ENCODE measurements at regions not wholly inside any gene's neighbourhood (a gene's known extent, or its start where the extent isn't known, plus 50 kb on each side); places are given as distances from the start of the nearest gene placed in this dataset.

DNA sequence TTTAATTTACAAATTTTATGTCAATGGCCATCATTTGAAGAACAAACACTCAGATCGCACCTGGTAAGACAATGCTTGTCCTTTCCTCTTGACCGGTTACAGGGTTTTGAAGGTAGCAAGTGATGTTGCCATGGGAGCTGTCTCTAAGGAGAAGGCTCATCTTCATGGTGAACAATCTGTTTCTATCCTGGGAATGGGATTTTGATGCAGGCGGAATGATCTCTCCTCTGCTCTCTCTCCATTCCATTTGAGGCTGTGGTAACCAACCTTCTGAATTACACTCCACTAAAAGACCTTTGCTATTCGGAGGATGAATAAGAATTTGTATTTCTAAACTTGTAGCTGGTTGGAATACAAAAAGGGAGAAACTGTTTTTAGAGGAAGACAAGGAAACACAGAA, 57.9 kb upstream of the SLC5A9 start:
- DNase-seq (ENCODE audit: low read depth, low spot score): no peak
- no peaks in the 10 kb centered on the region for H3K27me3 ChIP-seq (ENCODE audit: insufficient read depth, insufficient read length)
- H3K9ac ChIP-seq (ENCODE audit: insufficient read length, low read depth): no peak overlapping the region
- no peaks in the 10 kb centered on the region for H3K4me1 ChIP-seq (ENCODE audit: insufficient read depth, insufficient read length)
- no peak overlapping the region for H3K4me3 ChIP-seq (ENCODE audit: insufficient read length, low read depth)
- H3K36me3 ChIP-seq (ENCODE audit: insufficient read depth, insufficient read length, low read length): no peaks in the 10 kb centered on the region
- TF ChIP-seq ZNF274 (IDR thresholded peaks at IDR 0.05; ENCODE audit: low read depth, low read length) (no peak), YY1 (IDR thresholded peaks at IDR 0.05; ENCODE audit: insufficient read depth, insufficient read length) (no peak), SUZ12 (IDR thresholded peaks at IDR 0.05; ENCODE audit: extremely low read depth, insufficient read depth, insufficient read length) (no peak)
- H3K9me3 ChIP-seq (ENCODE audit: insufficient read depth, low read length): no peaks in the 10 kb centered on the region

- no peaks in the 10 kb centered on the region for H3K36me3 ChIP-seq (ENCODE audit: insufficient read depth, insufficient read length, low read length)
- TF ChIP-seq SUZ12 (IDR thresholded peaks at IDR 0.05; ENCODE audit: extremely low read depth, insufficient read depth, insufficient read length): no peak
- no peak for TF ChIP-seq YY1 (IDR thresholded peaks at IDR 0.05; ENCODE audit: insufficient read depth, insufficient read length)
- TF ChIP-seq ZNF274 (IDR thresholded peaks at IDR 0.05; ENCODE audit: low read depth, low read length): no peak
- H3K4me1 ChIP-seq (ENCODE audit: insufficient read depth, insufficient read length): no peaks in the 10 kb centered on the region
- H3K9ac ChIP-seq (ENCODE audit: insufficient read length, low read depth): no peak overlapping the region
- no peak for DNase-seq (ENCODE audit: low read depth, low spot score)
- H3K9me3 ChIP-seq (ENCODE audit: insufficient read depth, low read length): peaks cover 7% of the 10 kb centered on the region; the same call in 1 of the 2 replicates
- no peaks in the 10 kb centered on the region for H3K27me3 ChIP-seq (ENCODE audit: insufficient read depth, insufficient read length)
- no peak overlapping the region for H3K4me3 ChIP-seq (ENCODE audit: insufficient read length, low read depth)
Observed at GRCh38 chr1:48160486-48161132, 61.9 kb upstream of the SLC5A9 start.

DNA sequence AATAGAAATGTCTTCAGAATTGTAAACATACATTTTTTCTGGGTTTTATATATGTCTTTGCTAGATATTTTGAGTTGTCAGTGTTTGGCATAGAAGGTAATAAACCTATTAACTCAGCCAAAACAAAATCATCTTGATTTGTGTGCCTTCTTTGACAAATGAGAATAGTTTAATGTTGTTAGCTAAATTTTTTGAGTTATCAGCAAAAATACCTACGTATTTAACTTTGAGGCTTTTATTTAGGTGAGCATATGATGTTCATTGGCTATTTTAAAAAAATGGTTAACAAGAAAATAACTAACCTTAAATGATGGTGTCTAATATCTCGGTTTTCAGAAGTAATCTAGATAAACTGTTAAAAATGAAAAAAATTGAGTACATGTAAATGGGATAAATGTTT, 83.2 kb upstream of the SLC5A9 start:
- no peaks in the 10 kb centered on the region for H3K27me3 ChIP-seq (ENCODE audit: insufficient read depth, insufficient read length)
- H3K36me3 ChIP-seq (ENCODE audit: insufficient read depth, insufficient read length, low read length): no peaks in the 10 kb centered on the region
- no peak overlapping the region for H3K4me3 ChIP-seq (ENCODE audit: insufficient read length, low read depth)
- TF ChIP-seq ZNF274 (IDR thresholded peaks at IDR 0.05; ENCODE audit: low read depth, low read length) (no peak), YY1 (IDR thresholded peaks at IDR 0.05; ENCODE audit: insufficient read depth, insufficient read length) (no peak), SUZ12 (IDR thresholded peaks at IDR 0.05; ENCODE audit: extremely low read depth, insufficient read depth, insufficient read length) (no peak)
- no peak for DNase-seq (ENCODE audit: low read depth, low spot score)
- no peak overlapping the region for H3K9ac ChIP-seq (ENCODE audit: insufficient read length, low read depth)
- H3K9me3 ChIP-seq (ENCODE audit: insufficient read depth, low read length): peaks cover 31% of the 10 kb centered on the region
- no peaks in the 10 kb centered on the region for H3K4me1 ChIP-seq (ENCODE audit: insufficient read depth, insufficient read length)

DNA sequence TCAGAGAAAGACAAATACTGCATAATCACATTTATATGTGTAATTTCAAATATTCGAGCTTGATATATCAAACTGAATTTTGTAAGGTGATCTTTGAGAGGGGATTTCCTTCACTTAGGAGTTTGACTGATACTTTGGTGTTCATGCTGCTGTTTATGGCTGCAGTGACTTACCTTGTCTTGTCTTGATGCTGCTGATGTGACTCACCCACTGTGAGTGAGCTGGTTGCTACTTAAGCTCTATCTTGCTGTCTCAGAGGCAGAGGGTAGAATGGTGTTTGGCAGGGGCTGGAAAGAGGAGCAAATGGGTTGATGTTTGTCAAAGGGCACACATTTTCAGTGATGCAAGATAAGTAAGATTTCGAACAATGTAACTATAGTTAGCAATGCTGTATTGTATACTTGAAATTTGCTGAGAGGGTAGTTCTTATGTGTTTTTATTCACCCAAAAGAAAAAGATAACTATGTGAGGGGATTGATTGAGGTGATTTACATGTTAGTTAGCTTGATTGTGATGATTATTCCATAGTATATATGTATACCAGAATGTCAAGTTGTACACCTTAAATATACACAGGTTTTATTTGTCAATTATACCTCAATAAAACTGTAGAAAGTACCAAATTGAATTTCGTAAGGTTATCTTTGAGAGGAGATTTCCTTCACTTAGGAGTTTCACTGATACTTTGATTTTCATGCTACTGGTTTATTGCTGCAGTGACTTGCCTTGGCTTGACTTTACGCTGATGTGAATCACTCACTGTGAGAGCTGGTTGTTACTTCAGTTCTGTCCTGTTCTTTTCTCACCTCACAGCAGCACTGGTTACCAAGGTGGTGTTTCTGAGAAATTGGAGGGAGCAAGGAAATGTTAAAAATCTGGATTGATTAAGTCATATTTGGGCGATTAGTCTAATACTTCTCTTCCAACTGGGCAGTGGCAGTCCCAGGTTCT, 94.5 kb upstream of the SLC5A9 start:
- H3K9ac ChIP-seq (ENCODE audit: insufficient read length, low read depth): no peak overlapping the region
- DNase-seq (ENCODE audit: low read depth, low spot score): no peak
- H3K36me3 ChIP-seq (ENCODE audit: insufficient read depth, insufficient read length, low read length): no peaks in the 10 kb centered on the region
- no peak overlapping the region for H3K4me3 ChIP-seq (ENCODE audit: insufficient read length, low read depth)
- H3K9me3 ChIP-seq (ENCODE audit: insufficient read depth, low read length): no peaks in the 10 kb centered on the region
- H3K27me3 ChIP-seq (ENCODE audit: insufficient read depth, insufficient read length): no peaks in the 10 kb centered on the region
- H3K4me1 ChIP-seq (ENCODE audit: insufficient read depth, insufficient read length): no peaks in the 10 kb centered on the region
- TF ChIP-seq SUZ12 (IDR thresholded peaks at IDR 0.05; ENCODE audit: extremely low read depth, insufficient read depth, insufficient read length): no peak
- TF ChIP-seq YY1 (IDR thresholded peaks at IDR 0.05; ENCODE audit: insufficient read depth, insufficient read length): no peak
- TF ChIP-seq ZNF274 (IDR thresholded peaks at IDR 0.05; ENCODE audit: low read depth, low read length): no peak

GRCh38 chr1:48123647-48124046, 98.9 kb upstream of the SLC5A9 start:
- Histone ChIP-seq H3K4me3 (ENCODE audit: insufficient read length, low read depth) (no peak overlapping the region), H3K9ac (ENCODE audit: insufficient read length, low read depth) (no peak overlapping the region), H3K27me3 (ENCODE audit: insufficient read depth, insufficient read length) (no peaks in the 10 kb centered on the region), H3K9me3 (ENCODE audit: insufficient read depth, low read length) (no peaks in the 10 kb centered on the region), H3K4me1 (ENCODE audit: insufficient read depth, insufficient read length) (no peaks in the 10 kb centered on the region), H3K36me3 (ENCODE audit: insufficient read depth, insufficient read length, low read length) (no peaks in the 10 kb centered on the region)
- TF ChIP-seq ZNF274 (IDR thresholded peaks at IDR 0.05; ENCODE audit: low read depth, low read length) (no peak), YY1 (IDR thresholded peaks at IDR 0.05; ENCODE audit: insufficient read depth, insufficient read length) (no peak), SUZ12 (IDR thresholded peaks at IDR 0.05; ENCODE audit: extremely low read depth, insufficient read depth, insufficient read length) (no peak)
- no peak for DNase-seq (ENCODE audit: low read depth, low spot score)

- Histone ChIP-seq H3K9ac (ENCODE audit: insufficient read length, low read depth) (no peak overlapping the region), H3K9me3 (ENCODE audit: insufficient read depth, low read length) (no peaks in the 10 kb centered on the region), H3K4me1 (ENCODE audit: insufficient read depth, insufficient read length) (no peaks in the 10 kb centered on the region), H3K36me3 (ENCODE audit: insufficient read depth, insufficient read length, low read length) (no peaks in the 10 kb centered on the region), H3K4me3 (ENCODE audit: insufficient read length, low read depth) (no peak overlapping the region), H3K27me3 (ENCODE audit: insufficient read depth, insufficient read length) (no peaks in the 10 kb centered on the region)
- no peak for TF ChIP-seq SUZ12 (IDR thresholded peaks at IDR 0.05; ENCODE audit: extremely low read depth, insufficient read depth, insufficient read length)
- no peak for DNase-seq (ENCODE audit: low read depth, low spot score)
Observed at GRCh38 chr1:48121955-48122354, 100.6 kb upstream of the SLC5A9 start.

DNA sequence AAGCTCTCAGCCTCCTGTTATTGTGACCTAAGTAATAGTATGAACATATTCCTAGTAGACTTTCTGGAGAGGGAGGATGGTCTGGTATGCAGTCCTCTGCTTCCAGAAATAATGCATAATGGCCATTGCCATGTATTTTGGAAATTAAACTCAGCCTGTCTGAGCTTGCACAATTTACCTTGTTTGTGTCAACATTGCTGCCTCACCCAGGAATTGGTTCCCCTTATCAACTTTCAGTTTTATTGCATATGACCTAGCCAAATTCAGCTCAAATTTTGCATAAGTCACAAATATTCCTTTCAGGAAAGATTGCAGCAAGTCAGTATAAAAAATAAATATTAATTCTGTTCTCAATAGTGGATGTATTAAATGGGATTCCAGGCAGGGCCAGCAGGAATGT, 101.9 kb upstream of the SLC5A9 start:
- TF ChIP-seq SUZ12 (IDR thresholded peaks at IDR 0.05; ENCODE audit: extremely low read depth, insufficient read depth, insufficient read length): no peak
- TF ChIP-seq ZNF274 (IDR thresholded peaks at IDR 0.05; ENCODE audit: low read depth, low read length): no peak
- TF ChIP-seq YY1 (IDR thresholded peaks at IDR 0.05; ENCODE audit: insufficient read depth, insufficient read length): no peak
- H3K9me3 ChIP-seq (ENCODE audit: insufficient read depth, low read length): no peaks in the 10 kb centered on the region
- H3K27me3 ChIP-seq (ENCODE audit: insufficient read depth, insufficient read length): no peaks in the 10 kb centered on the region
- no peak overlapping the region for H3K4me3 ChIP-seq (ENCODE audit: insufficient read length, low read depth)
- DNase-seq (ENCODE audit: low read depth, low spot score): no peak
- H3K4me1 ChIP-seq (ENCODE audit: insufficient read depth, insufficient read length): no peaks in the 10 kb centered on the region
- H3K9ac ChIP-seq (ENCODE audit: insufficient read length, low read depth): no peak overlapping the region
- H3K36me3 ChIP-seq (ENCODE audit: insufficient read depth, insufficient read length, low read length): no peaks in the 10 kb centered on the region
